Transverse colon (tissue), 4 donors: ENCODE measurements at regions not wholly inside any gene's neighbourhood (a gene's known extent, or its start where the extent isn't known, plus 50 kb on each side); places are given as distances from the start of the nearest gene placed in this dataset.

Experiments used
- DNase-seq: peaks from one replicate; pipeline ENCODE4 v3.0.0-alpha.2; 2019
- H3K27ac ChIP-seq, 4 donors: fragments of 200-600 bp; sonication (generic); 2 replicates each; pipeline ENCODE4 v1.5.1; 2016 to 2018; ENCODE audit warnings: inconsistent platforms in 4 of 4
- H3K27me3 ChIP-seq: fragments of 200-600 bp; sonication (generic); 2 replicates; pipeline ENCODE4 v1.5.1; 2017; ENCODE audit warnings: inconsistent platforms
- H3K36me3 ChIP-seq, 4 donors: fragments of 200-600 bp; sonication (generic); 2 replicates each; pipeline ENCODE4 v1.5.1; 2017 to 2019; ENCODE audit warnings: inconsistent platforms in 4 of 4
- H3K4me1 ChIP-seq, 4 donors: fragments of 200-600 bp; sonication (generic); 2 replicates each; pipeline ENCODE4 v1.5.1; 2017 to 2020; ENCODE audit warnings: inconsistent platforms in 4 of 4
- H3K4me3 ChIP-seq, 4 donors: fragments of 200-600 bp; sonication (generic); 1 replicate in 1 of 4; 2 replicates in 3 of 4; pipeline versions ENCODE4 v1.5.1 to v1.6.1; 2017 to 2019; ENCODE audit warnings: inconsistent platforms in 4 of 4
- H3K9me3 ChIP-seq, 2 donors: fragments of 200-600 bp; sonication (generic); 2 replicates each; pipeline ENCODE4 v1.5.1; 2017 to 2019; ENCODE audit warnings: inconsistent platforms in 2 of 2
- CTCF ChIP-seq, 5 experiments: fragments of 200-600 bp in 3 of 5; fragments of 450-650 bp in 2 of 5; sonication (generic) in 3 of 5; IDR thresholded peaks; 1 replicate in 2 of 5; 2 replicates in 3 of 5; pipeline ENCODE4 v1.5.1; 2016 to 2017; ENCODE audit warnings: antibody characterized with exemption in 5 of 5, inconsistent platforms in 3 of 5, mild to moderate bottlenecking in 2 of 5, moderate library complexity in 1 of 5
- EP300 ChIP-seq: sonication (generic); formaldehyde crosslinking; IDR thresholded peaks from one replicate; pipeline ENCODE4 v1.6.1; 2017; ENCODE audit warnings: antibody characterized with exemption, low read depth
- POLR2A ChIP-seq: fragments of 450-650 bp; IDR thresholded peaks from one replicate; pipeline ENCODE4 v1.6.1; 2016; ENCODE audit warnings: antibody characterized with exemption, mild to moderate bottlenecking, moderate library complexity
- POLR2AphosphoS5 ChIP-seq, 3 donors: sonication (generic); formaldehyde crosslinking; IDR thresholded peaks; one replicate each; pipeline ENCODE4 v1.6.1; 2016; ENCODE audit warnings: antibody characterized with exemption in 3 of 3
- WGBS, 2 donors: methylation state at CpG; one replicate each; pipeline ENCODE4 v1.1.5; 2018; ENCODE audit warnings: low coverage in 1 of 2; 5-methylcytosine and 5-hydroxymethylcytosine counted together
- in situ Hi-C, 4 donors: fragments of 200-750 bp; cut with MboI; loops; one replicate each; pipeline versions ENCODE4 v1.15.0 to v1.15.1; 2017; ENCODE audit warnings: low sequenced_read_pairs in 3 of 4, low pct_ligation_motif_present in 1 of 4, low pct_unique_long_range_greater_than_20kb in 1 of 4
- intact Hi-C: fragments of 100-400 bp; cut with DNase I; formaldehyde crosslinking; loops from one replicate; pipeline ENCODE4 v1.15.1; 2023; ENCODE audit warnings: low total_unique reads

DNA sequence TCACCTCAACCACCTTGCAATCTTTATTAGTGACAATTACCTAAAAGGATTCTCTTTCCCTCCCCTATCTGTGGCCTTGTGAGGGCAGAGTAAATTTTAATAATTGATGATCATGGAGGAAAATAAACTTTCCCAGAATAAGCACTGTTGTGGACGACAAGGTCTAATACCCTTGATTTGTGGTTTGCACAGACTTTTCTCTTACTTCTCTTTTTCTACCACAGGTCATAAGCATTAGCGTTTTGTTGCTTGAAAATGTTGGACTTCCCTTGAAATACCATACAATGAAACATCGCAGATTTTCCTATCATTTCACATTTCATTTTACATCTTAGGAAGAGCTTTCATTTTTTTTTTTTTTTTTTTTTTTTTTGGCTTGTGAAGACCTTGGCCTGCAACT is 188.1 kb upstream of the TMEM72 start:
- H3K36me3 ChIP-seq: no peaks in the 10 kb centered on the region
- no peak overlapping the region for H3K4me3 ChIP-seq
- in situ Hi-C loops: no loop called here
- H3K27ac ChIP-seq: no peak overlapping the region
- H3K4me1 ChIP-seq: peaks cover 0 to 7% (median 0%) of the 10 kb centered on the region in 4 donors
- no peak for DNase-seq
- intact Hi-C loops: no loop called here
- H3K9me3 ChIP-seq: no peaks in the 10 kb centered on the region
- TF ChIP-seq EP300: no peak
- no peak for TF ChIP-seq POLR2AphosphoS5 (IDR thresholded peaks at IDR 0.05)
- no peak for TF ChIP-seq CTCF (IDR thresholded peaks at IDR 0.05)
- TF ChIP-seq POLR2A: no peak
- WGBS, 2 donors: 61 to 64% methylated on average over 3 of the region's 3 CpGs
- H3K27me3 ChIP-seq: no peaks in the 10 kb centered on the region

GRCh38 chr10:44723619-44724325 is 187.4 kb upstream of the TMEM72 start:
- H3K27ac ChIP-seq: no peak overlapping the region
- in situ Hi-C loops: no loop called here
- 59 to 70% methylated on average over 5 to 7 of the region's 7 CpGs for WGBS, 2 donors
- H3K9me3 ChIP-seq: no peaks in the 10 kb centered on the region
- no peak for DNase-seq
- peaks cover 0 to 7% (median 0%) of the 10 kb centered on the region in 4 donors for H3K4me1 ChIP-seq
- intact Hi-C loops: no loop called here
- no peak for TF ChIP-seq CTCF (IDR thresholded peaks at IDR 0.05)
- no peak for TF ChIP-seq EP300
- TF ChIP-seq POLR2AphosphoS5 (IDR thresholded peaks at IDR 0.05): no peak
- no peak for TF ChIP-seq POLR2A
- H3K27me3 ChIP-seq: no peaks in the 10 kb centered on the region
- H3K4me3 ChIP-seq: no peak overlapping the region
- H3K36me3 ChIP-seq: no peaks in the 10 kb centered on the region

- Histone ChIP-seq H3K4me1 (peaks cover 0 to 7% (median 0%) of the 10 kb centered on the region in 4 donors), H3K27ac (no peak overlapping the region), H3K27me3 (no peaks in the 10 kb centered on the region), H3K9me3 (no peaks in the 10 kb centered on the region), H3K36me3 (no peaks in the 10 kb centered on the region), H3K4me3 (no peak overlapping the region)
- 42 to 71% methylated on average over 3 to 6 of the region's 6 CpGs for WGBS, 2 donors
- DNase-seq: no peak
- TF ChIP-seq CTCF (IDR thresholded peaks at IDR 0.05): no peak
- TF ChIP-seq POLR2A: no peak
- no peak for TF ChIP-seq EP300
- TF ChIP-seq POLR2AphosphoS5 (IDR thresholded peaks at IDR 0.05): no peak
- intact Hi-C loops: no loop called here
- in situ Hi-C loops: no loop called here
Observed at GRCh38 chr10:44724415-44725174, 186.5 kb upstream of the TMEM72 start.

DNA sequence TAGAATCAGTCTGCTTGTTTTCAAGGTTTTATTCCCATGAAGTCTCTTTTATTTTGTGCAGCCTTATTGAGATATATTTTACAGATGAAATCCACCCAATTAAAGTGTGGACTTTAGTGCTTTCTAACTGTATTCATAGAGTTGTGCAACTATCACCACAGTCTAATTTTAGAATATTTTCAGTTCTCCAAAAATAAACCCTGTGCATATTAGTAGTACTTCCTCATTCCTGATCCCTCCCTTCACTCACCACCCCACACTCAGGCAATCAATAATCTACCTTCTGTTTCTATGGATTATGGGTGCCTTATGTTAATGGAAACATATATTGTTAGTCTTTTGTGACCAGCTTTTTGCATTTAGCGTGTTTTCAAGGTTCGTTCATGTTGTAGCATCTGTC is 185.7 kb upstream of the TMEM72 start:
- Histone ChIP-seq H3K4me1 (peaks cover 0 to 7% (median 0%) of the 10 kb centered on the region in 4 donors), H3K27me3 (no peaks in the 10 kb centered on the region), H3K36me3 (no peaks in the 10 kb centered on the region), H3K4me3 (no peak overlapping the region), H3K27ac (no peak overlapping the region), H3K9me3 (no peaks in the 10 kb centered on the region)
- in situ Hi-C loops (no loop called here), intact Hi-C loops (no loop called here)
- TF ChIP-seq EP300 (no peak), POLR2AphosphoS5 (IDR thresholded peaks at IDR 0.05) (no peak), POLR2A (no peak), CTCF (IDR thresholded peaks at IDR 0.05) (no peak)
- WGBS, 2 donors: 81 to 85% methylated on average over 2 of the region's 2 CpGs
- no peak for DNase-seq
